ENCODE measurements at regions not wholly inside any gene's neighbourhood (a gene's known extent, or its start where the extent isn't known, plus 50 kb on each side); places are given as distances from the start of the nearest gene placed in this dataset.

GRCh38 chr9:81532251-81532650 is 157.1 kb downstream of the TLE1 start:
- H4K20me1 ChIP-seq (ENCODE audit: control insufficient read depth, insufficient read depth, low read depth, low read length): no peaks in the 10 kb centered on the region
- H3K9me3 ChIP-seq (ENCODE audit: control insufficient read depth, insufficient read depth, low read length): no peaks in the 10 kb centered on the region
- TF ChIP-seq CTCF (IDR thresholded peaks at IDR 0.05; ENCODE audit: low read depth, low read length, poor library complexity, severe bottlenecking) (no peak), EZH2phosphoT487 (IDR thresholded peaks at IDR 0.05; ENCODE audit: borderline replicate concordance, low read length) (no peak)
- no peaks in the 10 kb centered on the region for H3K79me2 ChIP-seq (ENCODE audit: control insufficient read depth, low read length)
- H3K4me2 ChIP-seq (ENCODE audit: low read length): no peak overlapping the region
- no peaks in the 10 kb centered on the region for H3K27me3 ChIP-seq (ENCODE audit: control insufficient read depth, low read length)
- H3K9me2 ChIP-seq (replicated peaks; ENCODE audit: control insufficient read depth, low read length): no peaks in the 10 kb centered on the region
- H3K4me3 ChIP-seq (ENCODE audit: low read length): no peak overlapping the region
- no peaks in the 10 kb centered on the region for H3K36me3 ChIP-seq (ENCODE audit: control insufficient read depth, low read length)
- no peak overlapping the region for H3K27ac ChIP-seq (ENCODE audit: low read depth, low read length)
- H3F3A ChIP-seq (ENCODE audit: control insufficient read depth, insufficient read depth): no peaks in the 10 kb centered on the region
- H3K4me1 ChIP-seq (ENCODE audit: control insufficient read depth, low read length): peaks cover 11% of the 10 kb centered on the region

GRCh38 chr9:81531511-81531910 is 157.8 kb downstream of the TLE1 start:
- Histone ChIP-seq H3K4me2 (ENCODE audit: low read length) (no peak overlapping the region), H3K9me2 (replicated peaks; ENCODE audit: control insufficient read depth, low read length) (no peaks in the 10 kb centered on the region), H3F3A (ENCODE audit: control insufficient read depth, insufficient read depth) (no peaks in the 10 kb centered on the region), H3K4me1 (ENCODE audit: control insufficient read depth, low read length) (peaks cover 11% of the 10 kb centered on the region), H3K27ac (ENCODE audit: low read depth, low read length) (no peak overlapping the region), H3K9me3 (ENCODE audit: control insufficient read depth, insufficient read depth, low read length) (no peaks in the 10 kb centered on the region), H3K36me3 (ENCODE audit: control insufficient read depth, low read length) (no peaks in the 10 kb centered on the region), H3K79me2 (ENCODE audit: control insufficient read depth, low read length) (no peaks in the 10 kb centered on the region), H4K20me1 (ENCODE audit: control insufficient read depth, insufficient read depth, low read depth, low read length) (no peaks in the 10 kb centered on the region), H3K27me3 (ENCODE audit: control insufficient read depth, low read length) (no peaks in the 10 kb centered on the region), H3K4me3 (ENCODE audit: low read length) (no peak overlapping the region)
- TF ChIP-seq EZH2phosphoT487 (IDR thresholded peaks at IDR 0.05; ENCODE audit: borderline replicate concordance, low read length) (no peak), CTCF (IDR thresholded peaks at IDR 0.05; ENCODE audit: low read depth, low read length, poor library complexity, severe bottlenecking) (no peak)

GRCh38 chr9:81530846-81531245 is 158.5 kb downstream of the TLE1 start:
- no peak for TF ChIP-seq CTCF (IDR thresholded peaks at IDR 0.05; ENCODE audit: low read depth, low read length, poor library complexity, severe bottlenecking)
- TF ChIP-seq EZH2phosphoT487 (IDR thresholded peaks at IDR 0.05; ENCODE audit: borderline replicate concordance, low read length): no peak
- no peaks in the 10 kb centered on the region for H3K27me3 ChIP-seq (ENCODE audit: control insufficient read depth, low read length)
- no peaks in the 10 kb centered on the region for H3K36me3 ChIP-seq (ENCODE audit: control insufficient read depth, low read length)
- H4K20me1 ChIP-seq (ENCODE audit: control insufficient read depth, insufficient read depth, low read depth, low read length): no peaks in the 10 kb centered on the region
- no peak overlapping the region for H3K4me3 ChIP-seq (ENCODE audit: low read length)
- no peaks in the 10 kb centered on the region for H3K9me3 ChIP-seq (ENCODE audit: control insufficient read depth, insufficient read depth, low read length)
- H3K4me1 ChIP-seq (ENCODE audit: control insufficient read depth, low read length): peaks cover 11% of the 10 kb centered on the region
- H3K27ac ChIP-seq (ENCODE audit: low read depth, low read length): no peak overlapping the region
- no peaks in the 10 kb centered on the region for H3K79me2 ChIP-seq (ENCODE audit: control insufficient read depth, low read length)
- H3F3A ChIP-seq (ENCODE audit: control insufficient read depth, insufficient read depth): no peaks in the 10 kb centered on the region
- H3K9me2 ChIP-seq (replicated peaks; ENCODE audit: control insufficient read depth, low read length): no peaks in the 10 kb centered on the region
- H3K4me2 ChIP-seq (ENCODE audit: low read length): no peak overlapping the region; the same call in 1 of the 2 replicates
